ENCODE measurements at regions not wholly inside any gene's neighbourhood (a gene's known extent, or its start where the extent isn't known, plus 50 kb on each side); places are given as distances from the start of the nearest gene placed in this dataset.

DNA sequence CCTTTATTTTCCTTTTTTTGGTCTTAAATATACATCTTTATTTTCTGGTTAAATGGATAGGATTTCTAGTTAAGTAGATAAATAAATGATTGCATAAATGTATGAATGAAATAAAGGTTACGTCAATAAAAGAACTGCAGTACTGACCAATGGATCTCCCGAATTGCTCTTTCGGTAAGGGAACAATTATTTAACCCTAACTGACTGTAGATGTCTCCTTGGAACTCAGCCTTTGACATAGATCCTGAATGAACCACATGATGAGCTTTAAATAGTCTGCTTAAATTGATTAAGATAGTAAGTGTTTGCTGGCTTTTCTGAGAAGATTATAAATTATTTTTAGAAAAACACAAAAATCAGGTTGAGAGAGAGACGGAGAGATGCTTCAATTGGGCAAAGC lies 391.0 kb upstream of the SYT1 start:
- TF ChIP-seq CTCF (conservative IDR thresholded peaks at IDR 0.05; ENCODE audit: low read depth, low read length) (no peak), RAD21 (IDR thresholded peaks at IDR 0.05; ENCODE audit: low read length) (no peak), FOS (IDR thresholded peaks at IDR 0.05; ENCODE audit: low read depth, low read length) (no peak), USF2 (IDR thresholded peaks at IDR 0.05; ENCODE audit: low read depth, low read length) (no peak), POLR2A (IDR thresholded peaks at IDR 0.05; ENCODE audit: low read depth, low read length) (no peak), CEBPB (IDR thresholded peaks at IDR 0.05; ENCODE audit: low read depth, low read length) (no peak), SMC3 (IDR thresholded peaks at IDR 0.05; ENCODE audit: low read depth, low read length) (no peak), ELK1 (IDR thresholded peaks at IDR 0.05; ENCODE audit: borderline replicate concordance, low read depth, low read length) (no peak)
